IMR-90 (cell line): ENCODE measurements at regions not wholly inside any gene's neighbourhood (a gene's known extent, or its start where the extent isn't known, plus 50 kb on each side); places are given as distances from the start of the nearest gene placed in this dataset.

Experiments used
- ATAC-seq: fragments of 200-7000 bp; cut with Tn5 transposase; 2 replicates; pipeline ENCODE4 v1.9.1; 2020; ENCODE audit warnings: low read depth, mild to moderate bottlenecking, moderate library complexity
- BruUV-seq: library from RNA; stranded (reverse); fragments of 400-500 nt; replicated peaks from 2 replicates; lab custom pipeline; 2021; lab: Mats Ljungman, UMichigan
- CTCF ChIA-PET: fragments of 300-600 bp; formaldehyde crosslinking; extraction: SDS; loops from one replicate; lab custom pipeline; 2021; ENCODE audit warnings: antibody characterized with exemption; lab: Yijun Ruan, JAX
- POLR2A ChIA-PET: fragments of 300-600 bp; sonication (Branson Sonifier 250); formaldehyde crosslinking; loops from one replicate; lab custom pipeline; 2022; ENCODE audit warnings: antibody characterized with exemption; ENCODE audit not compliant: unreplicated experiment; lab: Charles Lee
- DNase-seq: peaks from one replicate; pipeline ENCODE4 v3.0.0; 2013
- H2AFZ ChIP-seq: replicated peaks from 2 replicates; pipeline ENCODE3; 2013; ENCODE audit warnings: low read length, mild to moderate bottlenecking; ENCODE audit not compliant: poor library complexity
- H2AK5ac ChIP-seq: 2 replicates; pipeline ENCODE4 v1.6.1; 2013; ENCODE audit warnings: low read depth, low read length, inconsistent platforms
- H2AK9ac ChIP-seq: replicated peaks from 2 replicates; pipeline ENCODE3; 2013; ENCODE audit warnings: mild to moderate bottlenecking, low read depth, low read length, moderate library complexity; ENCODE audit not compliant: poor library complexity
- H2BK120ac ChIP-seq: 2 replicates; pipeline ENCODE4 v1.6.1; 2013; ENCODE audit warnings: low read depth, low read length, inconsistent platforms
- H2BK15ac ChIP-seq: 3 replicates; pipeline ENCODE4 v1.6.1; 2013; ENCODE audit warnings: low read depth, low read length, inconsistent platforms
- H2BK20ac ChIP-seq: 2 replicates; pipeline ENCODE4 v1.6.1; 2013; ENCODE audit warnings: low read depth, mild to moderate bottlenecking, inconsistent platforms, low read length, moderate library complexity
- H2BK5ac ChIP-seq: 2 replicates; pipeline ENCODE4 v1.6.1; 2013; ENCODE audit warnings: mild to moderate bottlenecking, low read depth, low read length, inconsistent platforms; ENCODE audit not compliant: poor library complexity, severe bottlenecking
- H3K14ac ChIP-seq: replicated peaks from 2 replicates; pipeline ENCODE4 v1.6.1; 2013; ENCODE audit warnings: low read depth, low read length, inconsistent platforms
- H3K18ac ChIP-seq: 2 replicates; pipeline ENCODE4 v1.6.1; 2013; ENCODE audit warnings: low read depth, low read length, control low read depth
- H3K23ac ChIP-seq: 2 replicates; pipeline ENCODE4 v1.6.1; 2013; ENCODE audit warnings: low read depth, low read length, inconsistent platforms
- H3K27ac ChIP-seq: 2 replicates; pipeline ENCODE4 v1.5.1; 2013; ENCODE audit warnings: mild to moderate bottlenecking, control low read depth, low read length; ENCODE audit not compliant: insufficient read depth
- H3K27me3 ChIP-seq: 2 replicates; pipeline ENCODE4 v1.6.1; 2013; ENCODE audit warnings: low read length; ENCODE audit not compliant: control insufficient read depth, insufficient read depth
- H3K36me3 ChIP-seq: 2 replicates; pipeline ENCODE4 v1.6.1; 2013; ENCODE audit warnings: low read length, mixed read lengths; ENCODE audit not compliant: control insufficient read depth, insufficient read depth
- H3K4ac ChIP-seq: 2 replicates; pipeline ENCODE4 v1.6.1; 2013; ENCODE audit warnings: low read depth, low read length, inconsistent platforms
- H3K4me1 ChIP-seq: 2 replicates; pipeline ENCODE4 v1.6.1; 2013; ENCODE audit warnings: low read length, mixed read lengths; ENCODE audit not compliant: control insufficient read depth, insufficient read depth
- H3K4me2 ChIP-seq: 2 replicates; pipeline ENCODE4 v1.6.1; 2013; ENCODE audit warnings: low read depth, mild to moderate bottlenecking, control low read depth, low read length, moderate library complexity
- H3K4me3 ChIP-seq: 2 replicates; pipeline ENCODE4 v1.5.1; 2013; ENCODE audit warnings: low read depth, mild to moderate bottlenecking, control low read depth, low read length, moderate library complexity; ENCODE audit not compliant: insufficient read depth
- H3K56ac ChIP-seq: 2 replicates; pipeline ENCODE4 v1.6.1; 2013; ENCODE audit warnings: low read length, inconsistent platforms; ENCODE audit not compliant: insufficient read depth; ENCODE audit errors: extremely low read depth
- H3K79me1 ChIP-seq, 2 experiments: 2 replicates each; pipeline ENCODE4 v1.6.1; 2013; ENCODE audit warnings: low read length in 2 of 2, inconsistent platforms in 1 of 2, low read depth in 1 of 2
- H3K9ac ChIP-seq: 2 replicates; pipeline ENCODE4 v1.6.1; 2013; ENCODE audit warnings: low read depth, low read length, control low read depth
- H3K9me1 ChIP-seq: 2 replicates; pipeline ENCODE4 v1.6.1; 2013; ENCODE audit warnings: low read length, inconsistent platforms; ENCODE audit not compliant: insufficient read depth
- H3K9me3 ChIP-seq: 2 replicates; pipeline ENCODE4 v1.6.1; 2013; ENCODE audit warnings: low read length; ENCODE audit not compliant: control insufficient read depth, insufficient read depth
- H4K20me1 ChIP-seq: 2 replicates; pipeline ENCODE4 v1.6.1; 2013; ENCODE audit warnings: low read length, inconsistent platforms; ENCODE audit not compliant: insufficient read depth
- H4K5ac ChIP-seq: 2 replicates; pipeline ENCODE4 v1.6.1; 2013; ENCODE audit warnings: mild to moderate bottlenecking, low read depth, low read length, control low read depth
- H4K8ac ChIP-seq, 2 experiments: 2 replicates each; pipeline ENCODE4 v1.6.1; 2013; ENCODE audit warnings: low read depth in 2 of 2, low read length in 2 of 2, control low read depth in 1 of 2, inconsistent platforms in 1 of 2
- H4K91ac ChIP-seq: 2 replicates; pipeline ENCODE4 v1.6.1; 2013; ENCODE audit warnings: low read depth, low read length, inconsistent platforms; ENCODE audit not compliant: insufficient read depth
- BHLHE40 ChIP-seq: fragments of 150-350 bp; IDR thresholded peaks from 2 replicates; pipeline ENCODE4 v1.6.1; 2016; ENCODE audit warnings: mild to moderate bottlenecking, low read depth, low read length
- CEBPB ChIP-seq: IDR thresholded peaks from 2 replicates; pipeline ENCODE4 v1.6.1; 2012; ENCODE audit warnings: low read depth, low read length, improper control_type of control experiment
- CHD1 ChIP-seq: IDR thresholded peaks from 2 replicates; pipeline ENCODE4 v1.6.1; 2012; ENCODE audit warnings: low read depth, low read length, improper control_type of control experiment
- CTCF ChIP-seq: conservative IDR thresholded peaks from 2 replicates; pipeline ENCODE4 v1.5.1; 2012; ENCODE audit warnings: mild to moderate bottlenecking, low read depth, low read length, improper control_type of control experiment
- ELK1 ChIP-seq: fragments of 150-350 bp; IDR thresholded peaks from 2 replicates; pipeline ENCODE4 v1.6.1; 2016; ENCODE audit warnings: low read depth, mild to moderate bottlenecking, low read length, moderate library complexity, borderline replicate concordance
- FOS ChIP-seq: fragments of 150-350 bp; IDR thresholded peaks from 2 replicates; pipeline ENCODE4 v1.6.1; 2016; ENCODE audit warnings: low read depth, low read length
- MAZ ChIP-seq: IDR thresholded peaks from 2 replicates; pipeline ENCODE4 v1.6.1; 2012; ENCODE audit warnings: low read depth, mild to moderate bottlenecking, low read length, improper control_type of control experiment, moderate library complexity, borderline replicate concordance
- NFE2L2 ChIP-seq: fragments of 150-350 bp; IDR thresholded peaks from 2 replicates; pipeline ENCODE4 v1.6.1; 2016; ENCODE audit warnings: low read depth, mild to moderate bottlenecking, low read length
- POLR2A ChIP-seq: IDR thresholded peaks from 2 replicates; pipeline ENCODE4 v1.6.1; 2012; ENCODE audit warnings: mild to moderate bottlenecking, low read depth, low read length
- RAD21 ChIP-seq: IDR thresholded peaks from 2 replicates; pipeline ENCODE4 v1.6.1; 2012; ENCODE audit warnings: low read length, improper control_type of control experiment
- RCOR1 ChIP-seq: IDR thresholded peaks from 2 replicates; pipeline ENCODE4 v1.6.1; 2012; ENCODE audit warnings: mild to moderate bottlenecking, low read length, improper control_type of control experiment; ENCODE audit not compliant: insufficient replicate concordance
- RFX5 ChIP-seq: IDR thresholded peaks from 2 replicates; pipeline ENCODE4 v1.8.0; 2012; ENCODE audit warnings: low read depth, mild to moderate bottlenecking, low read length, moderate library complexity
- USF2 ChIP-seq: fragments of 150-350 bp; IDR thresholded peaks from 2 replicates; pipeline ENCODE4 v1.6.1; 2017; ENCODE audit warnings: mild to moderate bottlenecking, antibody characterized with exemption, low read length, low read depth
- WGBS, 2 experiments: methylation state at CpG; one replicate each; pipeline versions ENCODE4 v1.1.5 to v1.1.7; 2013; ENCODE audit warnings: missing lambda C conversion rate in 2 of 2; ENCODE audit not compliant: insufficient read length in 1 of 2; ENCODE audit errors: extremely low coverage in 2 of 2; 5-methylcytosine and 5-hydroxymethylcytosine counted together
- dilution Hi-C: fragments of 300-500 bp; cut with HindIII; formaldehyde crosslinking; loops from one replicate; pipeline ENCODE4 v1.14.3; 2018; ENCODE audit warnings: low sequenced_read_pairs; ENCODE audit not compliant: unreplicated experiment
- in situ Hi-C: fragments of 300-500 bp; cut with MboI; formaldehyde crosslinking; loops from 3 replicates; pipeline ENCODE4 v1.14.3; 2019; ENCODE audit warnings: low sequenced_read_pairs, inconsistent platforms, mixed read lengths
- intact Hi-C: fragments of 100-400 bp; cut with micrococcal nuclease; formaldehyde crosslinking; loops from 2 replicates; pipeline ENCODE4 v1.10.0; 2022

GRCh38 chr5:167381457-167381856 lies 910.0 kb upstream of the WWC1 start:
- WGBS, 2 experiments = no CpG with 5 or more reads among the region's 1 CpG
- dilution Hi-C loops (no loop called here), intact Hi-C loops (no loop called here), in situ Hi-C loops (no loop called here)
- Histone ChIP-seq H3K18ac (no peak overlapping the region), H2AK5ac (no peak overlapping the region), H4K8ac (no peak overlapping the region), H2AK9ac (no peak overlapping the region), H3K4me3 (no peak overlapping the region), H4K20me1 (no peaks in the 10 kb centered on the region), H3K4ac (no peak overlapping the region), H3K27ac (no peak overlapping the region), H3K9ac (no peak overlapping the region), H4K91ac (no peak overlapping the region), H3K79me1 (no peaks in the 10 kb centered on the region), H2BK20ac (no peak overlapping the region), H4K5ac (no peak overlapping the region), H2BK120ac (no peak overlapping the region), H3K23ac (no peak overlapping the region), H3K14ac (no peak overlapping the region), H3K56ac (no peak overlapping the region), H3K9me3 (no peaks in the 10 kb centered on the region), H2BK15ac (no peak overlapping the region), H3K27me3 (no peaks in the 10 kb centered on the region), H3K9me1 (no peaks in the 10 kb centered on the region), H3K4me2 (no peak overlapping the region), H3K4me1 (no peaks in the 10 kb centered on the region), H3K36me3 (no peaks in the 10 kb centered on the region), H2BK5ac (no peak overlapping the region), H2AFZ (no peak overlapping the region)
- ChIA-PET CTCF (no interaction called here), POLR2A (no interaction called here)
- no peak for DNase-seq
- ATAC-seq = no peak
- BruUV-seq = no TSS peak
- no peak for TF ChIP-seq MAZ
- TF ChIP-seq RAD21 = no peak
- no peak for TF ChIP-seq RFX5
- no peak for TF ChIP-seq RCOR1
- no peak for TF ChIP-seq ELK1
- TF ChIP-seq USF2 = no peak
- no peak for TF ChIP-seq NFE2L2
- TF ChIP-seq CEBPB = no peak
- no peak for TF ChIP-seq CTCF
- TF ChIP-seq CHD1 = no peak
- no peak for TF ChIP-seq FOS
- no peak for TF ChIP-seq POLR2A
- TF ChIP-seq BHLHE40 = no peak
